B cell (primary cell): ENCODE measurements at regions not wholly inside any gene's neighbourhood (a gene's known extent, or its start where the extent isn't known, plus 50 kb on each side); places are given as distances from the start of the nearest gene placed in this dataset.

Experiments used
- EZH2 ChIP-seq: IDR thresholded peaks from 2 replicates; pipeline ENCODE4 v1.6.1; 2012; ENCODE audit warnings: borderline replicate concordance, low read depth, mild to moderate bottlenecking, moderate library complexity, low read length; ENCODE audit not compliant: insufficient read depth, poor library complexity, severe bottlenecking
- TF ChIP-seq, protein P1 (sequence below): fragments of 200-600 bp; IDR thresholded peaks from one replicate; pipeline ENCODE4 v1.8.0; 2022; ENCODE audit warnings: antibody characterized with exemption, mild to moderate bottlenecking

DNA sequence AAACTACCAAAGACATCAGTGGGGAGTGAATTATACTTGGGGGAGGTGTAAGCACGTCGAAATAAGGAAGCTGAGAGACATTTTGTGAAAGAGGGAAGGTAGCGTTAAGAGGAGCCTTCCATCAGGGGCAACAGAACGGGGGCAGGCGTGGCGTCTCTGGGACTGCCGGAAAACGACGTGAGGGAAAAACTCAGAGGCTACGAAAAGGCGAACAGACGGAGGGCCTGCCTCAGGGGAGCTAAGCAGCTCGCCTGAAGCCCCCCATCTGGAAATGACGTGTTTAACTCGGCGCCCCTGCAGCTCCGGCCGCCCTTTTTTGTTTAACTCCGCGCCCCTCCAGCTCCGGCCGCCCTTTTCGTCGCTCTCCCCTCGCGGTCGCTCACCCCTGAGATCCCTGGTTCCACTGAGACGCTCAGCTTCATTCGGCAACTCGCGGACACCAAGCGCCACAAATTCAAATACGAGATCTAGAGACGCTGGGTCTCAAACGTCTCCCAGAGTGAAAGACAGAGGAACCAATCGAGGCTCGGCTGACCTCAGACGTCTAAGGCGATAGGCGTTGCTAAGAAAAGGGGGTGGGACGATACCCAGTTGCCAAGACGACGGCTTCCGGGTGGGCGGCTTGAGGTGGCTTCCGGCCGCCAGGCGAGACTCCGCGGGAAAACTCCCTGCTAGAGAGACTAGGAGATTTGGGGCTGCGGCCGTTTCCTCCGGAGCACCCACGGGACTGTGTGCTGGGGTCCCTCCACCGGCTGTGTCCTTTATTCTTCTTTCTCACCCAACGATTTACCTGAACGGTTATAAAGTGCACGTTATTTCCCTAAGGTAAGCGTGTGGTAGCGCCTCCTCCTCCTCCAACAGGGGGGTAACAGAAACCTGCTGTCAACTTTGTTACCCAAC lies 383.2 kb downstream of the ZFHX3 start:
- TF ChIP-seq, protein P1, sequence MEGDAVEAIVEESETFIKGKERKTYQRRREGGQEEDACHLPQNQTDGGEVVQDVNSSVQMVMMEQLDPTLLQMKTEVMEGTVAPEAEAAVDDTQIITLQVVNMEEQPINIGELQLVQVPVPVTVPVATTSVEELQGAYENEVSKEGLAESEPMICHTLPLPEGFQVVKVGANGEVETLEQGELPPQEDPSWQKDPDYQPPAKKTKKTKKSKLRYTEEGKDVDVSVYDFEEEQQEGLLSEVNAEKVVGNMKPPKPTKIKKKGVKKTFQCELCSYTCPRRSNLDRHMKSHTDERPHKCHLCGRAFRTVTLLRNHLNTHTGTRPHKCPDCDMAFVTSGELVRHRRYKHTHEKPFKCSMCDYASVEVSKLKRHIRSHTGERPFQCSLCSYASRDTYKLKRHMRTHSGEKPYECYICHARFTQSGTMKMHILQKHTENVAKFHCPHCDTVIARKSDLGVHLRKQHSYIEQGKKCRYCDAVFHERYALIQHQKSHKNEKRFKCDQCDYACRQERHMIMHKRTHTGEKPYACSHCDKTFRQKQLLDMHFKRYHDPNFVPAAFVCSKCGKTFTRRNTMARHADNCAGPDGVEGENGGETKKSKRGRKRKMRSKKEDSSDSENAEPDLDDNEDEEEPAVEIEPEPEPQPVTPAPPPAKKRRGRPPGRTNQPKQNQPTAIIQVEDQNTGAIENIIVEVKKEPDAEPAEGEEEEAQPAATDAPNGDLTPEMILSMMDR: no peak
- TF ChIP-seq EZH2: no peak
